ENCODE measurements at regions not wholly inside any gene's neighbourhood (a gene's known extent, or its start where the extent isn't known, plus 50 kb on each side); places are given as distances from the start of the nearest gene placed in this dataset.

- no peak for TF ChIP-seq POLR2AphosphoS5 (IDR thresholded peaks at IDR 0.05; ENCODE audit: low read depth)
- no peak for TF ChIP-seq CTCF (IDR thresholded peaks at IDR 0.05; ENCODE audit: insufficient read depth, low read length)
- TF ChIP-seq SPI1 (IDR thresholded peaks at IDR 0.05; ENCODE audit: borderline replicate concordance, low read depth): no peak
- no peak for TF ChIP-seq GABPA (IDR thresholded peaks at IDR 0.05; ENCODE audit: low read depth)
These were observed 603.9 kb upstream of the FANCL start for GRCh38 chr2:58845011-58845410.

All from HL-60 (cell line).